LNCaP clone FGC (cell line): ENCODE measurements at regions not wholly inside any gene's neighbourhood (a gene's known extent, or its start where the extent isn't known, plus 50 kb on each side); places are given as distances from the start of the nearest gene placed in this dataset.

Experiments used
- DNase-seq: peaks from one replicate; pipeline ENCODE4 v3.0.0-alpha.2; 2011; ENCODE audit warnings: low read depth
- H3K4me3 ChIP-seq: 2 replicates; pipeline ENCODE4 v1.5.1; 2011; ENCODE audit warnings: mild to moderate bottlenecking, low read depth, low read length, control low read depth
- CTCF ChIP-seq: IDR thresholded peaks from 2 replicates; pipeline ENCODE4 v1.5.1; 2012; ENCODE audit warnings: mild to moderate bottlenecking; ENCODE audit not compliant: control insufficient read depth, insufficient read depth; ENCODE audit errors: extremely low read depth

- no peak for DNase-seq
- TF ChIP-seq CTCF: no peak
- H3K4me3 ChIP-seq: no peak overlapping the region
These were observed 947.1 kb upstream of the MIR17HG start for GRCh38 chr13:90400372-90400771.

DNA sequence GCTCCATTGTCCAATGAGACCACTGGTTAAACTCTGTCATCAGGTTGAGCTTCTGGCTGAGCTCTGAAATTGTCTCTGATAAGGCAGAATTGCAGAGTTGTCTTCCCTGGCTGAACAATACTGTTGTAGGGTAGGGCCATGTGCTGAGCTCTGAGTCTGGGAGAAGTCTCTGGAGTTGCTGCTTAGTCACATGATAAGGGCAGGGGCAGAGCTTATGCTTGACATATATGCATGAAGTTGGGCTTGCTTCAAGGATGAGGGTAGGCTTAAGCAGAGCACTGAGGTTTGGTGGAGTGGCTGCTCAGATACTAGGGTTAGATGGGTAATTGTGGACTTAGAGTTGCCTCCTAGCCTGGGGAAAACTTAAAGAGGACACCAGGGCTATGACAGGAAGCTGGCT is 946.3 kb upstream of the MIR17HG start:
- H3K4me3 ChIP-seq: no peak overlapping the region
- DNase-seq: no peak
- TF ChIP-seq CTCF: no peak

DNA sequence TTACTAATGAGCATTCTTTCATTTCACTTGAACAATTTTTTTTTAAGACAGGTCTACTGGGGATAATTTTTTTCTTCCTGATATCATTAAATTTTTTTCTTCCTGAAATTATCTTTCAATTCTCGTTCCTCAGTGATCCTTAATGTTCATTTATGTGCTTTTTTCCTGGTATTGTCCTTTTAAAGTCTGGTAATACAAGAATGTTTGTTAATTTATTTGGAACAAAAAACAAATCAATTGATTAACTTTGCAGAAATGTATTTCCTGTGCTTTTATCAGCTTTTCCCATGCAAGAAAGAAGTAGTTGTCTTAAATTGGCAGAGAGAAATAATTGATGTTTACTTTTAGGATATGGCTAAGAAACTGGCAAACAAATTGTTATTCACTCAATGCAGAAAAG is 945.4 kb upstream of the MIR17HG start:
- TF ChIP-seq CTCF: no peak
- H3K4me3 ChIP-seq: no peak overlapping the region
- DNase-seq: no peak

- TF ChIP-seq CTCF: no peak
- DNase-seq: peak; percentile 17
- no peak overlapping the region for H3K4me3 ChIP-seq
These were observed 944.9 kb upstream of the MIR17HG start for GRCh38 chr13:90402613-90403012.

- H3K4me3 ChIP-seq: no peak overlapping the region
- no peak for TF ChIP-seq CTCF
- no peak for DNase-seq
These were observed 944.0 kb upstream of the MIR17HG start for GRCh38 chr13:90403330-90404082.

- DNase-seq: no peak
- no peak for TF ChIP-seq CTCF
- H3K4me3 ChIP-seq: no peak overlapping the region
These were observed 942.2 kb upstream of the MIR17HG start for GRCh38 chr13:90405301-90405700.

DNA sequence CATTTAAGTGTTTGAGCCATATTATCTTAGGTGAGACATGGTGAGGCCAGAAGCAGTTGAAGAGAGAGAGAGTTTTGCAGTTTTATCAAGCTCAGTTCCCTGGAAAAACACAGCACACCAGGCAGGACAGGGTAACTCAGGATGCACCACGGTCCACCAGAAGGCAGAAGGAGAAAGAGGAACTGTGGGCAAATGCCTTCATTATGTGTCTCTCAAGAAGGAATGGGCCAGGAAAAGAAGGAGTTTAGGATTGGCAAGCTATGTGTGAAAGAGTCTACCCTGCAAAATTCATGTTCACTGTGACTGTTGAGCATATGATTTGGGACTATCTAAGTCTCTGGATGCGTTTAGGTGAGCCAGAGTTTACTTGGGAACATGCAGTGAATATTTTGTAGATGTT is 934.5 kb upstream of the MIR17HG start:
- no peak for TF ChIP-seq CTCF
- no peak overlapping the region for H3K4me3 ChIP-seq
- no peak for DNase-seq
